GM19397 (cell line): ENCODE measurements at regions not wholly inside any gene's neighbourhood (a gene's known extent, or its start where the extent isn't known, plus 50 kb on each side); places are given as distances from the start of the nearest gene placed in this dataset.
"Not testable (repeated sequence)": the region's sequence is repeated elsewhere in the genome, so short reads cannot be mapped to it uniquely, and the experiment has no call there.

Experiments used
- ATAC-seq: cut with Tn5 transposase; IDR thresholded peaks from one replicate; pipeline ENCODE4 v1.9.1; 2021; ENCODE audit warnings: mild to moderate bottlenecking, moderate library complexity; ENCODE audit not compliant: unreplicated experiment

DNA sequence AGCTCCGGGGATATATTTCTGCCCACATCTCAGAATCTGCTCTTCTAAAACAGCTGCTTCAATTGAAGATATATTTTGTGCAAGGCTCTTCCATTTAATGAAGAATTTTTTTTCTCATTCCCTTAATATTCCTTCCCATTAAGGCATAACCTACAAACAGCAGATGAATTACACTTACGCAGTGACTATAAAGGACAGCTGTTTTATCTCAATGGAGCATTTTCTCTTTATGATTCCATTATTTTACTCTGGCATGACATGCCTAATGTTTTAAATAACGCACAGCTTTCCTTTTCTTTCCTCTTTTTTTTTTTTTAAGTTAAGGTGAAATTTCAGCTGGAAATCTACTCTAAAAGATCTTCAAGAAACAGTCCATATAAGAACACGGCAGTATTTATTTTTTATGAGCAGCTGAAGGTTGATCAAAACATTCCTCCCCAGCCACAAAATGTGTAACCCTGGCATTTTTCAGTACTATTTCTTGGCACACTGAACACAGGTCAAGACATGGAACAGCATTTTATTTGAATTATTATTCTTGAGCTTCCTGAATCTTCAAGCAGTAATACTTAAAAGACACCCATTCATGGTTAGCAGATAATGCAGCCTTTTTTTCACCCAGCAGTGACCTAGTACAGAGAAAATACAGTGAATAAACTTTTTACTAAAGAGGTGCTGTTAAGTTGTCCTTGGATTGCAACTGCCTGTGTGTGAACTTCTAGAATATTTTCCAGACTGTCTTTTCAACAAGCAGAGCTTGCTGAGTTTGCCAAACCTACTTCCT, 118.1 kb upstream of the FOXN3 start:
- no peak for ATAC-seq

- no peak for ATAC-seq
These were observed 116.7 kb upstream of the FOXN3 start for GRCh38 chr14:89533766-89534165.

- ATAC-seq: no peak
These were observed 116.1 kb upstream of the FOXN3 start for GRCh38 chr14:89533136-89533535.

DNA sequence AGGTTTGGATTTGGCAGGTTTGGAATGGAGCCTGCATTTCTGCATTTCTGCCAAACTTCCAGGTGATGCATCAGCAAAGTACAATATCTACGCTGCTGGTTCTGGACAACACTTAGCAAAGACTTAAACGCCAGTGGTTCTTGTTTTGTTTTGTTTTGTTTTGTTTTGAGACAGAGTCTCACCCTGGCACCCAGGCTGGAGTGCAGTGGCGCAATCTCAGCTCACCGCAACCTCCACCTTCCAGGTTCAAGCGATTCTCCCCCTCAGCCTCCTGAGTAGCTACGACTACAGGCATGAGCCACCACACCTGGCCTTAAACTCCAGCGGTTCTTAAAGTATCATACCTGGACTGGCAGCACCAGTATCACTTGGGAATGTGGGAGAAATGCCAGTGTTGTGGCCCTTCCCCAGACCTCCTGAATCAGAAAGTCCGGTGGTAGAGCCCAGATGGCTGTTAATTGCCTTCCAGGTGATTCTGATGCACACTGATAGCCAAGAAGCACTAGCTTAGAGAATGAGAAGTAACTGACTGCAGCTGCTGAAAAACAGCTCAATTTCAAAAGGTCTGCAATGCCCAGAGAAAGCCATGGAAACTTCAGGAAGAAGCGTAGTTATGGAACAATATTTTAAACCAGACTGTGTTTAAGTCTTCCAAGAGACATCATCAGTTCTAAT, 114.8 kb upstream of the FOXN3 start:
- no peak for ATAC-seq

DNA sequence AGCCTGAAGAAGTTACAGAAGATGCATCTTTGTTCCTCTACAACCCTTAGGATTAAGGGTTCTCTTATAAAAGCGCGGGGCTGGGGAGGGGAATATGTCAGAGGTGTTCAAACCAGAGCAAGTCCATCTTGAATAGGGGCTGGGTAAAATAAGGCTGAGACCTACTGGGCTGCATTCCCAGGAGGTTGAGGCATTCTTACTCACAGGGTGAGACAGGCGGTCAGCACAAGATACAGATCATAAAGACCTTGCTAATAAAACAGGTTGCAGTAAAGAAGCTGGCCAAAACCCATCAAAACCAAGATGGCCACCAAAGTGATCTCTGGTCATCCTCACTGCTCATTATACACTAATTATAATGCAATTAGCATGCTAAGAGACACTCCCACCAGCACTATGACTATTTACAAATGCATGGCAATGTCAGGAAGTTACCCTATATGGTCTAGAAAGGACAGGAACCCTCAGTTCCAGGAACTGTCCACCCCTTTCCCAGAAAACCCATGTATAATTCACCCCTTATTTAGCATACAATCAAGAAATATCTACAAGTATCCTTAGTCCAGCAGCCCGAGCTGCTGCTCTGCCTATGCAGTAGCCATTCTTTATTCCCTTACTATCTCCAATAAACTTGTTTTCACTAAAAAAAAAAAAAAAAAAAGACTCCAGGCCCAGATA, 108.1 kb upstream of the FOXN3 start:
- ATAC-seq: no peak

DNA sequence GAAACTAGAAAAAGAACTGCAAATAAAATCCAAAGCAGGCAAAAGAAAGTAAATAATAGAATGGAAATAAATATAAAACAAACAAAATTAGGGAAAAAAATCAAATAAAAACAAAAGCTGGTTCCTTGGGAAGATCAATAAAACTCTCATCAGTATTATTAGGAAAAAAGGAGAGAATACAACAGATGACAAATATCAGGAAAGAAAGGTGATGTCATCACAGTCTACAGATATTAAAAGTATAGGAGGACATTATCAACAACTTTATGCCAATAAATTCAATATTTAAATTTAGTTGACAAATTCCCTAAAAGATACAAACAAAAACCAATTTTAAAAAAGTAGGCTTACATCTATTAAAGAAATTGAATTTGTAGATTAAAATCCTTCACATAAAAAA, 107.4 kb upstream of the FOXN3 start:
- ATAC-seq: no peak

- no peak for ATAC-seq
These were observed 105.0 kb upstream of the FOXN3 start for GRCh38 chr14:89521988-89522387.

GRCh38 chr14:89519040-89519439, 102.0 kb upstream of the FOXN3 start:
- no peak for ATAC-seq

DNA sequence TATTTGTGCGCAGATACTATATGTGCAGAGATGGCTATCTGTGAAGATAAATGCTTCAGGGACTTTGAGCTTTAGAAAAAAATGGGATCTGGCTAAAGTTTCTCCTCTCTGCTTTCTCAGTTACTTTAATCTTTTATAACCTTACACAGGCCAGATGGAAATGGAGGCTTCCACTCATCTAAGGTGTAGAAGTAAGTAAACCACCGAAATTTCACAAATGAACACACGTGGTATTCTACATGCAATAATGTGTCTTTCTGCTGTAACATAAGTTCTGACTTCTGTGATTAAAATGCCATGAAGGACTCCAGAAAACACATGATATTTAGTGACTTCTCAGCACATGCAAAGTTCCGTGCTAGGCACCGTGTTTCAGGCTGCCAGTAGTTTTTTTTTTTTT, 99.1 kb upstream of the FOXN3 start:
- ATAC-seq: no peak

- no peak for ATAC-seq
These were observed 97.6 kb upstream of the FOXN3 start for GRCh38 chr14:89514601-89515000.

- ATAC-seq: no peak
These were observed 92.9 kb upstream of the FOXN3 start for GRCh38 chr14:89509891-89510290.

DNA sequence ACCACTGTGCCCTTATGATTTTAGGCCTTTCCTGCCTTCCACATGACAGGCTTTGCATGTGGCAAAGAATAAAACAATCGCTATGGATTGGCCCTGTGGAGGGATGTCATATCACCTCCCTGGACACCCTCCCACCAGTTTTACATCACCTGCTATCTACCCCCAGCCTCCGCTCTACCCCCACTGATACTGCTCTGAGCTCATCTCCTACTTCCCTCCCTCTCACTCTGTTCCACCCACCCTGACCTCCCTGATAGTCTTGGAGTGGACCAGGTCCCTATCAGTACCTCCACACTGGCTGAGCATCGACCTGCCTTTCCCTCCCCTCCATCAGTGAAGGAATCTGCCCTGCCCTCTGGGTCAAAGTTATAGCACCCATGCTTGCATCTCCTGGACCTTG, 91.8 kb upstream of the FOXN3 start:
- no peak for ATAC-seq

GRCh38 chr14:89507926-89508460, 91.0 kb upstream of the FOXN3 start:
- no peak for ATAC-seq

- ATAC-seq: no peak
These were observed 90.5 kb upstream of the FOXN3 start for GRCh38 chr14:89507521-89507920.

GRCh38 chr14:89506891-89507452, 89.9 kb upstream of the FOXN3 start:
- not testable (repeated sequence) for ATAC-seq

- no peak for ATAC-seq
These were observed 87.7 kb upstream of the FOXN3 start for GRCh38 chr14:89504602-89505313.

- no peak for ATAC-seq
These were observed 87.1 kb upstream of the FOXN3 start for GRCh38 chr14:89504091-89504490.

DNA sequence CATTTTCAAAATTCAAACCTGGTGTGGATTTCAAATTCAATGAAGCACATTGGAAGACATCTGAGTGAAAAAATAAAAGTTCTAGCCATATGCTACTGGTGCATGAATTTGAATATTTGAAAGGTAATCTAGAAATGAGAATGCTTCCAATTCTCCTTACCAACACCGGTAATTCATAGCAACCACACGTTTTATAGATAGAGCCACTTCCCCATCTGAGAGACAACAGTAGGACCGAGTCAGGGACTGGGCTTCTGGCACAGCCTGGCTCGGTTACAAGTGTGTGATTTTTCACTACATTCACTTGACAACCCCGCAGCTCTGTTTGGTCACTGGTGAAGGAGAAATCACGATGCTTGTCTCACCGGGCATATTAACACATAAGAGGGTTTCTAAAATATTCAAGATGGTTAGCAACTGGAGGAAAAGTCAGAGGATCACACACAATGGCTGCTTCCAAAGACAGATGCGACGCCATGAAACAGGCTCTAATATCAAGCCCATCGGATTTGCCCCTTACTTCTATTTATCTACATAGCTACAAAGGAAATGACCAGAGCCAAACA, 86.5 kb upstream of the FOXN3 start:
- no peak for ATAC-seq

DNA sequence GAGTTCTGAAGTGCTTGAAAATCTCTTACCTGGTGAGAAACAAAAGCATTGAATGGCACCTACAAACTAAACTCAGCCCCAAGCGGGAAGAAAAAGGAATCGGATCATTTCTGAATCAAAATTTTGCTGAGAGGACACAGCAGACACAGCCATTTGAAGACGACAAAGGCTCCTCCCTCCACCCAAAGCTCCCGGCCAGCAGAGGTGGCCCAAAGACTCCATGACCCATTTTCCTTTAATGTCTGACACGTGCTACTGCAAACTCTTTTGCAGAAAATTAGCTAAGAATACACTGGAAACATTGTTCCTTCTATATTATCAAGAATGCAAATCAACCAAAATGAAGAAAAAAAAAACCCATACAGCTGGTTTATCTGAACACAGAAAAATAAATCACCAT, 85.9 kb upstream of the FOXN3 start:
- no peak for ATAC-seq

DNA sequence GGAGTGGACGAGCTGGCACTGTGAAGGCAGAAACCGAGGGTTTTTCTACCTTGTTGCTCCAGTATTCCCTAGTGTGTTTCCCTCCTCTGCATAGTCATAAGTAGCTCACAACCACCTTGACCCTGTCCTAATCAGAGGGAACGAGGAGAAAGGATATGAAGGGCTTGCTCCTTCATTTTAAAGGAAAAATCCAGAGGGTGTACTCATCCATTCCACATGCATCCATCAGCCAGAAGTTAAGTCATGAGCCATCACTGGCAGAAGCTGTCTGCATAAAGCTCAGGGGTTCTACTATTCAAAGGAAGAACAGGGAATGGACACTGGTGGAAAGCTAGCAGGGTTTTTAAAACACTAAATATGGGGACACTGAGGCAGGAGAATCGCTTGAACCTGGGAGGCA, 84.3 kb upstream of the FOXN3 start:
- no peak for ATAC-seq
